GM12878 (cell line): ENCODE measurements at regions not wholly inside any gene's neighbourhood (a gene's known extent, or its start where the extent isn't known, plus 50 kb on each side); places are given as distances from the start of the nearest gene placed in this dataset.
A peak's percentile ranks its signal among the peaks of the same experiment; 100 is the strongest.

Source experiments
- ATAC-seq: fragments of 200-7000 bp; cut with Tn5 transposase; 3 replicates; pipeline ENCODE4 v1.9.1; 2020; ENCODE audit warnings: mild to moderate bottlenecking, moderate library complexity
- BruUV-seq: library from RNA; stranded (reverse); fragments of 400-500 nt; replicated peaks from 2 replicates; lab custom pipeline; 2021; lab: Mats Ljungman, UMichigan
- CTCF ChIA-PET: fragments of 300-600 bp; sonication (Branson Sonifier 250); formaldehyde crosslinking; extraction: SDS; loops from one replicate; lab custom pipeline; 2021; ENCODE audit warnings: inconsistent platforms; lab: Yijun Ruan, JAX
- POLR2A ChIA-PET: fragments of 350-600 bp; formaldehyde crosslinking; extraction: SDS; loops from one replicate; lab custom pipeline; 2021; ENCODE audit warnings: inconsistent platforms; lab: Charles Lee
- RAD21 ChIA-PET: fragments of 300-600 bp; sonication (Branson Sonifier 250); formaldehyde crosslinking; loops from one replicate; lab custom pipeline; 2023; ENCODE audit warnings: antibody characterized with exemption; ENCODE audit not compliant: unreplicated experiment; lab: Charles Lee
- SMC1A ChIA-PET: fragments of 300-600 bp; sonication (Branson Sonifier 250); formaldehyde crosslinking; loops from one replicate; lab custom pipeline; 2023; ENCODE audit not compliant: unreplicated experiment, uncharacterized antibody; lab: Charles Lee
- DNase-seq: peaks from one replicate; pipeline ENCODE4 v3.0.0-alpha.2; 2011; ENCODE audit warnings: low read depth, low spot score
- FAIRE-seq: peaks from 3 replicates; lab custom pipeline; 2011; peaks lifted over from hg19 to GRCh38; lab: Jason Lieb, UNC
- H2AFZ ChIP-seq: 2 replicates; pipeline ENCODE4 v1.6.0; 2011; ENCODE audit warnings: low read depth, low read length, control low read depth; ENCODE audit not compliant: control insufficient read depth
- H3K27ac ChIP-seq: 2 replicates; pipeline ENCODE4 v1.5.1; 2011; ENCODE audit warnings: control low read depth; ENCODE audit not compliant: control insufficient read depth, insufficient read depth
- H3K27me3 ChIP-seq, 2 experiments: replicated peaks in 1 of 2; 2 replicates each; pipeline versions ENCODE4 v1.6.0 to v1.6.1; 2011; ENCODE audit warnings: low read length in 1 of 2; ENCODE audit not compliant: control insufficient read depth in 2 of 2, insufficient read depth in 2 of 2
- H3K36me3 ChIP-seq, 2 experiments: 2 replicates each; pipeline ENCODE4 v1.5.1; 2011; ENCODE audit warnings: low read length in 1 of 2; ENCODE audit not compliant: control insufficient read depth in 2 of 2, insufficient read depth in 2 of 2
- H3K4me1 ChIP-seq: 2 replicates; pipeline ENCODE4 v1.6.1; 2011; ENCODE audit warnings: mild to moderate bottlenecking, low read length, moderate library complexity, mixed read lengths; ENCODE audit not compliant: control insufficient read depth, insufficient read depth
- H3K4me2 ChIP-seq: 2 replicates; pipeline ENCODE4 v1.6.0; 2011; ENCODE audit warnings: control low read depth; ENCODE audit not compliant: control insufficient read depth, insufficient read depth
- H3K4me3 ChIP-seq: fragments of 200-600 bp; sonication (generic); 2 replicates; pipeline ENCODE4 v1.5.1; 2016
- H3K79me2 ChIP-seq: 2 replicates; pipeline ENCODE4 v1.6.0; 2011; ENCODE audit warnings: low read length; ENCODE audit not compliant: control insufficient read depth, insufficient read depth
- H3K9ac ChIP-seq: 2 replicates; pipeline ENCODE4 v1.8.0; 2011; ENCODE audit warnings: low read length, control low read depth, mixed read lengths; ENCODE audit not compliant: control insufficient read depth, insufficient read depth
- H3K9me3 ChIP-seq: replicated peaks from 3 replicates; pipeline ENCODE4 v1.5.1; 2011; ENCODE audit warnings: mild to moderate bottlenecking, low read length; ENCODE audit not compliant: control insufficient read depth, insufficient read depth
- H4K20me1 ChIP-seq: 2 replicates; pipeline ENCODE4 v1.6.0; 2011; ENCODE audit not compliant: control insufficient read depth, insufficient read depth
- ASH2L ChIP-seq: fragments of 300-600, 200-600 bp; sonication (generic); IDR thresholded peaks from 2 replicates; pipeline ENCODE4 v1.6.1; 2017; ENCODE audit warnings: low read depth, mild to moderate bottlenecking, borderline replicate concordance
- BCL11A ChIP-seq: IDR thresholded peaks from 2 replicates; pipeline ENCODE4 v1.6.1; 2011; ENCODE audit warnings: low read depth, low read length
- BMI1 ChIP-seq: fragments of 450-650 bp; IDR thresholded peaks from 2 replicates; pipeline ENCODE4 v1.6.1; 2016; ENCODE audit warnings: mild to moderate bottlenecking, moderate library complexity, borderline replicate concordance
- CEBPB ChIP-seq, 2 experiments: fragments of 150-350 bp in 1 of 2; IDR thresholded peaks; 2 replicates each; pipeline ENCODE4 v1.6.1; 2012 to 2014; ENCODE audit warnings: low read depth in 2 of 2, low read length in 2 of 2, borderline replicate concordance in 1 of 2, inconsistent platforms in 1 of 2
- EED ChIP-seq: sonication (generic); IDR thresholded peaks from 2 replicates; pipeline ENCODE4 v1.6.1; 2016; ENCODE audit warnings: antibody characterized with exemption, low read depth
- ESRRA ChIP-seq: IDR thresholded peaks from 2 replicates; pipeline ENCODE4 v1.6.1; 2012; ENCODE audit warnings: mild to moderate bottlenecking, low read length, improper control_type of control experiment
- EZH2 ChIP-seq: IDR thresholded peaks from 2 replicates; pipeline ENCODE4 v1.6.1; 2012; ENCODE audit warnings: low read depth, mild to moderate bottlenecking, control low read depth, inconsistent platforms, low read length, borderline replicate concordance; ENCODE audit not compliant: control insufficient read depth
- FOXM1 ChIP-seq: IDR thresholded peaks from 2 replicates; pipeline ENCODE4 v1.6.1; 2012; ENCODE audit warnings: low read depth, mild to moderate bottlenecking, inconsistent platforms, low read length, moderate library complexity
- IRF3 ChIP-seq: fragments of 450-650 bp; IDR thresholded peaks from 2 replicates; pipeline ENCODE4 v1.6.1; 2014; ENCODE audit warnings: mild to moderate bottlenecking
- NFIC ChIP-seq: IDR thresholded peaks from 2 replicates; pipeline ENCODE4 v1.6.1; 2012; ENCODE audit warnings: low read depth, mild to moderate bottlenecking, inconsistent platforms, low read length, moderate library complexity
- NR2C1 ChIP-seq: fragments of 450-650 bp; IDR thresholded peaks from 2 replicates; pipeline ENCODE4 v1.6.1; 2017; ENCODE audit warnings: antibody characterized with exemption, mild to moderate bottlenecking, moderate library complexity
- POU2F2 ChIP-seq: IDR thresholded peaks from 3 replicates; pipeline ENCODE4 v1.6.1; 2011; ENCODE audit warnings: low read depth, mild to moderate bottlenecking, low read length, borderline replicate concordance
- RUNX3 ChIP-seq: IDR thresholded peaks from 2 replicates; pipeline ENCODE4 v1.6.1; 2012; ENCODE audit warnings: low read length, inconsistent platforms
- SMAD1 ChIP-seq: fragments of 450-650 bp; IDR thresholded peaks from 2 replicates; pipeline ENCODE4 v1.6.1; 2018; ENCODE audit warnings: mild to moderate bottlenecking, low read depth; ENCODE audit not compliant: partially characterized antibody
- SMAD5 ChIP-seq: IDR thresholded peaks from 2 replicates; pipeline ENCODE4 v1.6.1; 2016; ENCODE audit warnings: antibody characterized with exemption, low read depth
- SMC3 ChIP-seq: IDR thresholded peaks from 2 replicates; pipeline ENCODE4 v1.6.1; 2011; ENCODE audit warnings: low read length, improper control_type of control experiment, borderline replicate concordance
- SUZ12 ChIP-seq: fragments of 200-600 bp; sonication (generic); IDR thresholded peaks from one replicate; pipeline ENCODE4 v1.6.1; 2018; ENCODE audit warnings: antibody characterized with exemption, mild to moderate bottlenecking; ENCODE audit not compliant: unreplicated experiment
- ZNF622 ChIP-seq: fragments of 450-650 bp; IDR thresholded peaks from 2 replicates; pipeline ENCODE4 v1.6.1; 2017; ENCODE audit warnings: mild to moderate bottlenecking, inconsistent platforms
- WGBS: methylation state at CpG from one replicate; pipeline ENCODE4 v1.1.6; 2016; ENCODE audit warnings: low lambda C conversion rate; ENCODE audit not compliant: insufficient replicate concordance, insufficient coverage; ENCODE audit errors: missing lambda C conversion rate; 5-methylcytosine and 5-hydroxymethylcytosine counted together
- in situ Hi-C: fragments of 300-500 bp; cut with MboI; formaldehyde crosslinking; loops from 9 replicates; pipeline ENCODE4 v1.14.3; 2018; ENCODE audit warnings: mixed read lengths
- intact Hi-C: fragments of 100-400 bp; cut with micrococcal nuclease; formaldehyde crosslinking; loops from one replicate; pipeline ENCODE4 v1.14.2; 2022; ENCODE audit not compliant: unreplicated experiment

- TF ChIP-seq BCL11A (peak; percentile 100), CEBPB (IDR thresholded peaks at IDR 0.05; ENCODE audit: borderline replicate concordance in 1 of 2, low read depth in 2 of 2, low read length in 2 of 2) (peak in 1 of 2 experiments; percentile 99; a peak in 2 of 4 replicates), SMAD1 (no peak), ASH2L (no peak), SMAD5 (no peak), EZH2 (no peak), BMI1 (peak; percentile 81), EED (peak; percentile 99), POU2F2 (peak; percentile 77; the same call in 1 of the 3 replicates), IRF3 (no peak), ESRRA (no peak), FOXM1 (peak; percentile 100), ZNF622 (no peak), SMC3 (no peak), SUZ12 (no peak)
Measured at GRCh38 chr6:140586426-140587061, 1212.1 kb upstream of the CITED2 start (continued).

GRCh38 chr6:140581601-140582000 is 1207.2 kb upstream of the CITED2 start:
- ChIA-PET CTCF (no interaction called here), RAD21 (no interaction called here), POLR2A (no interaction called here), SMC1A (no interaction called here)
- Histone ChIP-seq H3K27me3 (no peaks in the 10 kb centered on the region), H3K27ac (no peak overlapping the region), H3K36me3 (no peaks in the 10 kb centered on the region), H3K9ac (no peak overlapping the region), H3K9me3 (no peaks in the 10 kb centered on the region; the same call in 1 of the 3 replicates), H3K4me3 (no peak overlapping the region), H3K4me2 (no peak overlapping the region), H2AFZ (no peak overlapping the region), H3K4me1 (peaks cover 8% of the 10 kb centered on the region), H4K20me1 (no peaks in the 10 kb centered on the region), H3K79me2 (no peaks in the 10 kb centered on the region)
- FAIRE-seq (no peak), DNase-seq (no peak), ATAC-seq (no peak)
- BruUV-seq, result no TSS peak
- peak; percentile 70 for TF ChIP-seq RUNX3
- 0 out of 2 replicates have a peak, but pooled peaks have one; percentile 41 for TF ChIP-seq NFIC
- TF ChIP-seq NR2C1, result no peak
- in situ Hi-C loops, result no loop called here
- 82% methylated on average over 1 of the region's 1 CpG for WGBS
- intact Hi-C loops, result no loop called here
